IMR-90 (cell line): ENCODE measurements at regions not wholly inside any gene's neighbourhood (a gene's known extent, or its start where the extent isn't known, plus 50 kb on each side); places are given as distances from the start of the nearest gene placed in this dataset.

Source experiments
- ATAC-seq: fragments of 200-7000 bp; cut with Tn5 transposase; 2 replicates; pipeline ENCODE4 v1.9.1; 2020; ENCODE audit warnings: low read depth, mild to moderate bottlenecking, moderate library complexity
- BruUV-seq: library from RNA; stranded (reverse); fragments of 400-500 nt; replicated peaks from 2 replicates; lab custom pipeline; 2021; lab: Mats Ljungman, UMichigan
- CTCF ChIA-PET: fragments of 300-600 bp; formaldehyde crosslinking; extraction: SDS; loops from one replicate; lab custom pipeline; 2021; ENCODE audit warnings: antibody characterized with exemption; lab: Yijun Ruan, JAX
- POLR2A ChIA-PET: fragments of 300-600 bp; sonication (Branson Sonifier 250); formaldehyde crosslinking; loops from one replicate; lab custom pipeline; 2022; ENCODE audit warnings: antibody characterized with exemption; ENCODE audit not compliant: unreplicated experiment; lab: Charles Lee
- DNase-seq: peaks from one replicate; pipeline ENCODE4 v3.0.0; 2013
- H2AFZ ChIP-seq: replicated peaks from 2 replicates; pipeline ENCODE3; 2013; ENCODE audit warnings: low read length, mild to moderate bottlenecking; ENCODE audit not compliant: poor library complexity
- H2AK5ac ChIP-seq: 2 replicates; pipeline ENCODE4 v1.6.1; 2013; ENCODE audit warnings: low read depth, low read length, inconsistent platforms
- H2AK9ac ChIP-seq: replicated peaks from 2 replicates; pipeline ENCODE3; 2013; ENCODE audit warnings: mild to moderate bottlenecking, low read depth, low read length, moderate library complexity; ENCODE audit not compliant: poor library complexity
- H2BK120ac ChIP-seq: 2 replicates; pipeline ENCODE4 v1.6.1; 2013; ENCODE audit warnings: low read depth, low read length, inconsistent platforms
- H2BK15ac ChIP-seq: 3 replicates; pipeline ENCODE4 v1.6.1; 2013; ENCODE audit warnings: low read depth, low read length, inconsistent platforms
- H2BK20ac ChIP-seq: 2 replicates; pipeline ENCODE4 v1.6.1; 2013; ENCODE audit warnings: low read depth, mild to moderate bottlenecking, inconsistent platforms, low read length, moderate library complexity
- H2BK5ac ChIP-seq: 2 replicates; pipeline ENCODE4 v1.6.1; 2013; ENCODE audit warnings: mild to moderate bottlenecking, low read depth, low read length, inconsistent platforms; ENCODE audit not compliant: poor library complexity, severe bottlenecking
- H3K14ac ChIP-seq: replicated peaks from 2 replicates; pipeline ENCODE4 v1.6.1; 2013; ENCODE audit warnings: low read depth, low read length, inconsistent platforms
- H3K18ac ChIP-seq: 2 replicates; pipeline ENCODE4 v1.6.1; 2013; ENCODE audit warnings: low read depth, low read length, control low read depth
- H3K23ac ChIP-seq: 2 replicates; pipeline ENCODE4 v1.6.1; 2013; ENCODE audit warnings: low read depth, low read length, inconsistent platforms
- H3K27ac ChIP-seq: 2 replicates; pipeline ENCODE4 v1.5.1; 2013; ENCODE audit warnings: mild to moderate bottlenecking, control low read depth, low read length; ENCODE audit not compliant: insufficient read depth
- H3K27me3 ChIP-seq: 2 replicates; pipeline ENCODE4 v1.6.1; 2013; ENCODE audit warnings: low read length; ENCODE audit not compliant: control insufficient read depth, insufficient read depth
- H3K36me3 ChIP-seq: 2 replicates; pipeline ENCODE4 v1.6.1; 2013; ENCODE audit warnings: low read length, mixed read lengths; ENCODE audit not compliant: control insufficient read depth, insufficient read depth
- H3K4ac ChIP-seq: 2 replicates; pipeline ENCODE4 v1.6.1; 2013; ENCODE audit warnings: low read depth, low read length, inconsistent platforms
- H3K4me1 ChIP-seq: 2 replicates; pipeline ENCODE4 v1.6.1; 2013; ENCODE audit warnings: low read length, mixed read lengths; ENCODE audit not compliant: control insufficient read depth, insufficient read depth
- H3K4me2 ChIP-seq: 2 replicates; pipeline ENCODE4 v1.6.1; 2013; ENCODE audit warnings: low read depth, mild to moderate bottlenecking, control low read depth, low read length, moderate library complexity
- H3K4me3 ChIP-seq: 2 replicates; pipeline ENCODE4 v1.5.1; 2013; ENCODE audit warnings: low read depth, mild to moderate bottlenecking, control low read depth, low read length, moderate library complexity; ENCODE audit not compliant: insufficient read depth
- H3K56ac ChIP-seq: 2 replicates; pipeline ENCODE4 v1.6.1; 2013; ENCODE audit warnings: low read length, inconsistent platforms; ENCODE audit not compliant: insufficient read depth; ENCODE audit errors: extremely low read depth
- H3K79me1 ChIP-seq, 2 experiments: 2 replicates each; pipeline ENCODE4 v1.6.1; 2013; ENCODE audit warnings: low read length in 2 of 2, inconsistent platforms in 1 of 2, low read depth in 1 of 2
- H3K9ac ChIP-seq: 2 replicates; pipeline ENCODE4 v1.6.1; 2013; ENCODE audit warnings: low read depth, low read length, control low read depth
- H3K9me1 ChIP-seq: 2 replicates; pipeline ENCODE4 v1.6.1; 2013; ENCODE audit warnings: low read length, inconsistent platforms; ENCODE audit not compliant: insufficient read depth
- H3K9me3 ChIP-seq: 2 replicates; pipeline ENCODE4 v1.6.1; 2013; ENCODE audit warnings: low read length; ENCODE audit not compliant: control insufficient read depth, insufficient read depth
- H4K20me1 ChIP-seq: 2 replicates; pipeline ENCODE4 v1.6.1; 2013; ENCODE audit warnings: low read length, inconsistent platforms; ENCODE audit not compliant: insufficient read depth
- H4K5ac ChIP-seq: 2 replicates; pipeline ENCODE4 v1.6.1; 2013; ENCODE audit warnings: mild to moderate bottlenecking, low read depth, low read length, control low read depth
- H4K8ac ChIP-seq, 2 experiments: 2 replicates each; pipeline ENCODE4 v1.6.1; 2013; ENCODE audit warnings: low read depth in 2 of 2, low read length in 2 of 2, control low read depth in 1 of 2, inconsistent platforms in 1 of 2
- H4K91ac ChIP-seq: 2 replicates; pipeline ENCODE4 v1.6.1; 2013; ENCODE audit warnings: low read depth, low read length, inconsistent platforms; ENCODE audit not compliant: insufficient read depth
- CEBPB ChIP-seq: IDR thresholded peaks from 2 replicates; pipeline ENCODE4 v1.6.1; 2012; ENCODE audit warnings: low read depth, low read length, improper control_type of control experiment
- FOS ChIP-seq: fragments of 150-350 bp; IDR thresholded peaks from 2 replicates; pipeline ENCODE4 v1.6.1; 2016; ENCODE audit warnings: low read depth, low read length
- MAFK ChIP-seq: IDR thresholded peaks from 2 replicates; pipeline ENCODE4 v1.6.1; 2012; ENCODE audit warnings: low read depth, low read length, improper control_type of control experiment
- MAZ ChIP-seq: IDR thresholded peaks from 2 replicates; pipeline ENCODE4 v1.6.1; 2012; ENCODE audit warnings: low read depth, mild to moderate bottlenecking, low read length, improper control_type of control experiment, moderate library complexity, borderline replicate concordance
- MXI1 ChIP-seq: IDR thresholded peaks from 2 replicates; pipeline ENCODE4 v1.6.1; 2012; ENCODE audit warnings: low read depth, mild to moderate bottlenecking, low read length, moderate library complexity, borderline replicate concordance
- NFE2L2 ChIP-seq: fragments of 150-350 bp; IDR thresholded peaks from 2 replicates; pipeline ENCODE4 v1.6.1; 2016; ENCODE audit warnings: low read depth, mild to moderate bottlenecking, low read length
- POLR2A ChIP-seq: IDR thresholded peaks from 2 replicates; pipeline ENCODE4 v1.6.1; 2012; ENCODE audit warnings: mild to moderate bottlenecking, low read depth, low read length
- RAD21 ChIP-seq: IDR thresholded peaks from 2 replicates; pipeline ENCODE4 v1.6.1; 2012; ENCODE audit warnings: low read length, improper control_type of control experiment
- RFX5 ChIP-seq: IDR thresholded peaks from 2 replicates; pipeline ENCODE4 v1.8.0; 2012; ENCODE audit warnings: low read depth, mild to moderate bottlenecking, low read length, moderate library complexity
- SMC3 ChIP-seq: fragments of 150-350 bp; IDR thresholded peaks from 2 replicates; pipeline ENCODE4 v1.6.1; 2016; ENCODE audit warnings: low read depth, mild to moderate bottlenecking, antibody characterized with exemption, low read length, moderate library complexity
- WGBS, 2 experiments: methylation state at CpG; one replicate each; pipeline versions ENCODE4 v1.1.5 to v1.1.7; 2013; ENCODE audit warnings: missing lambda C conversion rate in 2 of 2; ENCODE audit not compliant: insufficient read length in 1 of 2; ENCODE audit errors: extremely low coverage in 2 of 2; 5-methylcytosine and 5-hydroxymethylcytosine counted together
- dilution Hi-C: fragments of 300-500 bp; cut with HindIII; formaldehyde crosslinking; loops from one replicate; pipeline ENCODE4 v1.14.3; 2018; ENCODE audit warnings: low sequenced_read_pairs; ENCODE audit not compliant: unreplicated experiment
- in situ Hi-C: fragments of 300-500 bp; cut with MboI; formaldehyde crosslinking; loops from 3 replicates; pipeline ENCODE4 v1.14.3; 2019; ENCODE audit warnings: low sequenced_read_pairs, inconsistent platforms, mixed read lengths
- intact Hi-C: fragments of 100-400 bp; cut with micrococcal nuclease; formaldehyde crosslinking; loops from 2 replicates; pipeline ENCODE4 v1.10.0; 2022
- TF ChIP-seq, protein P1 (sequence below): fragments of 150-350 bp; IDR thresholded peaks from 2 replicates; pipeline ENCODE4 v1.6.1; 2017; ENCODE audit warnings: mild to moderate bottlenecking, antibody characterized with exemption, low read length, low read depth

DNA sequence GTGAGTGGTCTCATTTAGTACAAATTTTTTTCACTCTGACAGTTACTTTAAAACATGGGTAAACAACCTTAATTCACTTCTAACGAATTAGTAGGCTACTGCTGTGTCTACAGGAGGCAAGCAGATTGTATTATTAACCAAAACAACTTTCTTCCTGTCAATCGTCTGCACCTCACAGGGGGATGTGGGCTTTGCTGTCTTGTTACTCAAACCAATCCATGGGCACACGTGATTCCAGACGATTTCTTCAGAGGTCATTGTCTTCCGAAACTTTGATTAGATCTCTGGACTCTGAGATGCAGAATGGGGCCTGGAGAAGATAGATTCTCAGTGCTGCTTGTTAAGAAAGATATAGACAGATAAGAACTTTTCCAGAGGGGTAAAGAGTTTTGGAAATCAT, 327.8 kb downstream of the DHX15 start:
- H3K4me2 ChIP-seq: no peak overlapping the region
- H2AFZ ChIP-seq: no peak overlapping the region
- no peak overlapping the region for H4K5ac ChIP-seq
- intact Hi-C loops (no loop called here), dilution Hi-C loops (no loop called here), in situ Hi-C loops (no loop called here)
- no peak overlapping the region for H2BK15ac ChIP-seq
- H4K8ac ChIP-seq: no peak overlapping the region
- no peak overlapping the region for H2AK5ac ChIP-seq
- H3K4me3 ChIP-seq: no peak overlapping the region
- CTCF ChIA-PET: no interaction called here
- no CpG with 5 or more reads among the region's 5 CpGs for WGBS, 2 experiments
- no peaks in the 10 kb centered on the region for H3K9me3 ChIP-seq
- ATAC-seq (no peak), DNase-seq (no peak)
- H3K14ac ChIP-seq: no peak overlapping the region
- peaks cover 2% of the 10 kb centered on the region; the same call in 1 of the 2 replicates for H3K4me1 ChIP-seq
- no peaks in the 10 kb centered on the region for H3K79me1 ChIP-seq
- POLR2A ChIA-PET: no interaction called here
- H2BK5ac ChIP-seq: no peak overlapping the region
- H3K27me3 ChIP-seq: peaks cover 2% of the 10 kb centered on the region; the same call in 1 of the 2 replicates
- H3K9me1 ChIP-seq: no peaks in the 10 kb centered on the region
- BruUV-seq: no TSS peak
- H3K56ac ChIP-seq: no peak overlapping the region
- H3K18ac ChIP-seq: no peak overlapping the region
- H2BK120ac ChIP-seq: no peak overlapping the region
- no peaks in the 10 kb centered on the region for H3K36me3 ChIP-seq
- no peak overlapping the region for H3K4ac ChIP-seq
- H2AK9ac ChIP-seq: no peak overlapping the region
- no peak overlapping the region for H3K23ac ChIP-seq
- H4K20me1 ChIP-seq: no peaks in the 10 kb centered on the region
- H3K9ac ChIP-seq: no peak overlapping the region
- TF ChIP-seq CEBPB (no peak), RAD21 (no peak), MAZ (no peak), RFX5 (no peak), POLR2A (no peak), FOS (no peak), SMC3 (no peak), NFE2L2 (no peak), MXI1 (no peak), MAFK (no peak)
- TF ChIP-seq, protein P1, sequence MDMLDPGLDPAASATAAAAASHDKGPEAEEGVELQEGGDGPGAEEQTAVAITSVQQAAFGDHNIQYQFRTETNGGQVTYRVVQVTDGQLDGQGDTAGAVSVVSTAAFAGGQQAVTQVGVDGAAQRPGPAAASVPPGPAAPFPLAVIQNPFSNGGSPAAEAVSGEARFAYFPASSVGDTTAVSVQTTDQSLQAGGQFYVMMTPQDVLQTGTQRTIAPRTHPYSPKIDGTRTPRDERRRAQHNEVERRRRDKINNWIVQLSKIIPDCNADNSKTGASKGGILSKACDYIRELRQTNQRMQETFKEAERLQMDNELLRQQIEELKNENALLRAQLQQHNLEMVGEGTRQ: no peak
- no peak overlapping the region for H3K27ac ChIP-seq
- no peak overlapping the region for H4K91ac ChIP-seq
- H2BK20ac ChIP-seq: no peak overlapping the region
